NCI-H446 treated with DMSO at 0.1 percent for 48 hours (cell line): ENCODE measurements at regions not wholly inside any gene's neighbourhood (a gene's known extent, or its start where the extent isn't known, plus 50 kb on each side); places are given as distances from the start of the nearest gene placed in this dataset.
"Not testable (repeated sequence)": the region's sequence is repeated elsewhere in the genome, so short reads cannot be mapped to it uniquely, and the experiment has no call there.

ENCODE experiments used
- DNase-seq: peaks from one replicate; lab custom pipeline; 2025; lab: John Stamatoyannopoulos, UW

DNA sequence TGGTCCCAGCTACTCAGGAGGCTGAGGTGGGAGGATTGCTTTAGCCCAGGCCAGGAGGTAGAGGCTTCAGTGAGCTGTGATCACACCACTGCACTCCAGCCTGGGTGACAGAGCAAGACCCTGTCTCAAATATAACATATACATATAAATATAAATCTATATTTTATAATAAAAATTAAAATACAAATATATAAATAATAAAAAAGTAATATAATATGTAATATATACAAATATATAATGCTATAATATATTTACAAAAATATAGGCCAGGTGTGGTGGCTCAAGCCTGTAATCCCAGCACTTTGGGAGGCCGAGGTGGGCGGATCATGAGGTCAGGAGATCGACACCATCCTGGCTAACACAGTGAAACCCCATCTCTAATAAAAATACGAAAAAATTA, 131.4 kb downstream of the MFAP3L start:
- DNase-seq: not testable (repeated sequence)

DNA sequence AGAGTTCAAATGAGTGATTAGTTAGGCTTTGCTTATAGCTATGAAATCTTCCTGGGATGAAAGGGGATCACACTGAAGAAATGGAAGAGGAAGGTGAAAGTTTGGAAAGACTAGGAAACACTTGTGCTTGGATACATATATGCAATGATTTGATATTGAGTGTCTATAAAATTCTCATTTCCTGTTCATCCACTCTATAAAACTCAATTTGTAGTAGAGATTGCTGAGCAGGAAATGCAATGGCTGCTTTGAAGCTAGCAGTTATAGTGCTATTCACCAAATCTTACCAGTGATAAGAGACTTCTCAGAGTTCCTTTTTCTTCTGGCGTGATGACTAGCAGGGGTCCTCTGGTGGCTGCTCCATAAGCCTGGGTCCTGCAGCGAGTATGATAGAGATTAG, 128.1 kb upstream of the HPF1 start:
- DNase-seq: no peak

DNA sequence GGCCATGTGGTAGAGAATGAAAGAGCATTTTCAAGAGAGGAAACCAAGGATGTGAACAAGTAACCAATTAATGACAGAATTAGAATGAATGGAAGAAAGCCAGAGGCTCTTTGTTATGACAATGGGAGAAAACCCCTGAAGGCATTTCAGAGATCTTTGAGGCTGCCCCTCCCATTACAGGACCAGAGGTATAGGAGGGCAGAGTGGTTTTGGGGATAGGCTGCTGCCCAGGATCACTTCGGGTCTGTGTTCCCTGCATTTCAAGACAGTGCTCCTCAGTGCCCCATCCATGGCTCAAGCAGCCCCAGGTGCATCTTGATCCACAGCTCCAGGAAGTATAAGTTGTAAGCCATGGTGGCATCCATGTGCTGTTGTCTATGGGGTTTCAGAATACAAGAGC, 124.0 kb upstream of the HPF1 start:
- no peak for DNase-seq

DNA sequence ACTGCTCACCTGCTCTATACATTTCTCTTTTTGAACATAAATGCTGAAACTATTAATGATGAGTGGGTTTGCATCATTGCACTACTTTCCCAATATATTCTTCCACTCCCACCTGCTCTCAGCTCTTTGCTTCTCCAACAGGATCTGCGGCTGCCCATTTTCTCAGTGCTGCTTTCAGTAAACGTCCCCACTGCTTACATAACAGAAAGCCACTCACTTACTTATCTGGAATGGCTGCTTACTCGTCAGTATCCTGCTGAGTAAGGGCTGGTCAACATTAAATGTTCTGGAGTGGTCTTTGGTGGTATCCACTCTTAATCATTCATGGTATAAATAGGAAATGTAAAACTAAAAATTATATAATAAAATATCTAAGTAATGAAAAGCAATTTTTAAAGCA, 112.8 kb upstream of the HPF1 start:
- no peak for DNase-seq

DNA sequence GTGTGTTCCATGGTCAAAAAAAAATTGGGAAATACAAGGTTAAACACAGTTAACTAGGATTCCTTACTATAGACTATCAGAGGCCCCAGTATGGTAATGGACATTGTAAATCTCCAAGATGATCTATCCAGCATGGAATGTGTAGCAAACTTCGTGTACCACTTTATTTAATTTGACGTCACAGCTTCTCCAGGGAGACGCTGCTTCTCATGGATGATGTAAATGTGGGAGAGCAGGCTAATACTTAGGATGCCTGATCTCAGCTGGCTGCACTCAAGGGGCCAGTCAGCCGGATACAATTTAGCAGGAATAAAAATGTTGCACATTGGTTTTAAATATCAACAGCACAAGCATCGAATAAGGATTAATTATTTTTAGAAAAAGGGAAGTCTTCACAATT, 111.7 kb upstream of the HPF1 start:
- DNase-seq: no peak

DNA sequence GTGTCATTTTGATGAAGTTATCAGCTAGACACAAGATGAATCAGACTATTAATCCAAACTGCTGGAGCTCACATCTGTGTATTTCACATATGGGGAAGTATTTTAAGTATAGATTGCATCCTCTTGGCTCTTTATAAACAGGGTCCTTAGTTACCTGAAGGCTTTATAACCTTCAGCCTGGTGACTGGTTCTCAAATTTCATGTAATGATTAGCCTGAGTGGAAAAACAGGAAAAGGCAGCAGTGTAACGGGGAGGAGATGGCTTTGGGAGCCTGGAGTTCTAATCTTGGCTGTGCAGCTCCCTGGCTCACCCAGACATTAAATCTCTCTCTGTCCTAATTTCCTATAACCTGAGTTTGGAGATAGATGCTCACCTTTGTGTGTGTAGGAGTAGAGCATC, 103.8 kb upstream of the HPF1 start:
- DNase-seq: no peak

DNA sequence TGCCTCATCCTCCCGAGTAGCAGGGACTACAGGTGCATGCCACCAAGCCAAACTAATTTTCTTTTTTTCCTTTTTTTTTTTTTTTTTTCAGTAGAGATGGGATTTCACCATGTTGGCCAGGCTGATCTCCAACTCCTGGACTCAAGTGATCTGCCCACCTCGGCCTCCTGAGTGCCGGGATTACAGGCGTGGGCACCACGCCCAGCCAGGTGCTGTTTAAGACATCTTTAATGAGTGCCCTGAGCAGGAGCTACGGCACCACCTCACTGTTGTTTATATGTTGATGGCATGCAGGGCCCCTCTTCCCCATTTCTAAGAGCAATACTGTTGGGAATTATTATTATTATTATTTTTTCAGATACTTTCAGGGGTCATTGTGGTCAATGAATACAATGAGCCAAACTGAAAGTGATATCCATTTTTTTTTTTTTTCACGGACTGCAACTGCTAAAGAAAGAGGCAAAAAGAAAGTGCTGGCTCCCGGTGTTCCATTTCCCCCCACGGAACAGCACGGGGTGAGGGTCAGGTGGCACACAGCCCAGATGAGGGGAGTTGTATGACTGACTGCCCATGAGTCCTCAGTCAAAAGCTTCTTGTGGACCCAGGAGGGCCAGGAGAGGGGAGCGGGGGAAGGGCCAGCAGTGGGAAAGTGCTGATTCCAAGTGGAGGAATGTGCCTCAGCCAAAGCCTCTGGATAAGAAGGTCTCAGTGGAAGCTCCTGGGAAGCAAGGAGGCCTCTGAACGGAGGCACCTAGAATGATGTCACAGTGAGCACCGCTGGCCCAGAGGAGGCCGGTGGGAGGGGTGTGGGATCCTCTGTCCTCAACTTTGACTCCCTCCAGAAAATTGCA, 101.8 kb upstream of the HPF1 start:
- DNase-seq: no peak

DNA sequence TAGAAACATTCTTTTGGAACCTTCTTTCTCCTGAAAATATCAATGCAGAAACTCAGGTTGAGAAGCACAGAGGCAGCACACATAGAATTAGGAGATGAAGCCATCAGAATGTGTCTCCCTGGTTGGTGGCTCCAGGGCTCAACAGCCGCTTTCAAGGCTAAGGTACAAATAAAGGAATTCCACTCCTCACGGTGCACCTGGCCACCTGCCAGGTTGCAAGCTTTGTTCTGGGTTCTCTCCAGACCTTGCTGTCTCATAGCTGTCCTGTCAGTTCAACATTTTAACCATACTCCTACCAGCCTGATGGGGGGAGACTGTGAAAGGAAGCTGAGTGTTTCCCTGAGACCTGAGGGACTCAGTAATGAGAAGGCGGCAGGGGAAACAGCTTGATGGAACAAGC, 96.3 kb upstream of the HPF1 start:
- no peak for DNase-seq

DNA sequence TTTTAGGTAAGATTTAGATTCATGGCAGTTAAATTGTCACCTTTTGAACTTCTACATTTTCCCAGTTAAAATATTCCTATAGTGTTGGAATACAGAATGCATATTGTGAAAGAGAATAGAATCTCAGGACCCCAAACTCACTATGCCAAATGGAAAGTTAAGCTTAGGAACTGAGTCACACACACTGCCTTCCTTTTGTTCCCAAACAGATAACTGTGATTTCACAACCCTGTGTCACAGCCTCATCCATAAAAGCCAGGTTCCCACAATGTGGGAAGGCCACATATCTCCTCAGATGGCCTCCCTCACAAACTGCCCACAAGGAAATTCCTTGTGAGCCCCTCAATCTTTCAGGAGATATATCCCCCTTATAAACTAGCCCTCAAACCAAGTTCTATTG, 94.7 kb upstream of the HPF1 start:
- DNase-seq: no peak

DNA sequence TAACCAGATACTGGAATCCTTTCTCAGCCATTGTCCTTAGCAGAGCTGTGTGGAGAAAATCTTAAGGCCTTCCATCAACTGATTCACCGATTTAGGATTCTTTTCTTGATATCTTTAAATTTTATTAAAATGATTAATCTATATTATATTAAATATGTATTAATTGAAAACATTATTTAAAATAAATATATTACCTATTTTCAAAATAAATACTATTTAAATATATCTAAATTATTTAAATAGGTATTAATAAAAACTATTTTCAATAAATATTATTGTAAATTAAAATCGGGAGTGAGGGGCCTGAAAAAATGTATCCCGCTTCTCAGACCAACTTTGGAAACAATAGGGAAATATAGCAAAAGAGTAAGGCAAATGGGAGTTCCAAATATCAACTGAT, 94.0 kb upstream of the HPF1 start:
- DNase-seq: no peak

DNA sequence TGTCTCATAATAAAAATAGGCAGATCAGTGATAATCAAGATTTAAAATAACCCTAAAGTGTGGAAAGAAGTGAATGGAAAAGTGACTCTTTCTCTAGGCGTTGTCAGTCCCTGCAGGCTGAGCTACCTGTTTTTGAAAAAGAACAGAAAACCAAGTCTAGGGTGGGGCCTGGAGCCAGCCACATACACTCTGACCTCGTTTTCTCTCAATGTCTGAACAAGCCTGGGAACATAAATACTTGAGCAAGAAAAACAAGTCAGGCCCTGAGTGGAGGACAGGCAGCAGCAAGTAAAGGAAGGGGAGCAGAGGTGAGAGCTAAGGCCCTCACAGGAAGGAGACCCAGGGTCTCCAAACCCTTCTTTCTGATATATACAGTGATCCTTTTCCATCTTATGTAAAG, 91.7 kb upstream of the HPF1 start:
- DNase-seq: no peak

DNA sequence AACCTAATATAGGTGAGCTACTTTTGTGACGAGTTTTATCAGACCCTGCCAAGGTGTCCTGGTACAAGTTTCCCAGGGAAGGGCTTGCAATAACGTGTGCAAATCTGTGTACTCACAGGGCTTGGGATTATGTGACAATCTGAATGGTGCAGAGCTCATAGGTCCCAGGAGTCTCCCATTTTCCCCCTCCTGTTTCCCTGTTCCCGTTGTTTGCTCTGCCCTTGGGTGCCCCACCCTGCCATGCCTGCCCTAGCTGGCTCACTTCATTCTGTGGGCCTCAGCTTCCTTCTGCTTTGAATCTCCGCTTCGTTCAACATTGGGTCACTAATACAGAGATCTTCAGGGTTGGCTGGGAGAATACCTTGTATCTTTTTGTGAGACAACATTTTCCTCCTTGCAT, 90.3 kb upstream of the HPF1 start:
- DNase-seq: no peak

DNA sequence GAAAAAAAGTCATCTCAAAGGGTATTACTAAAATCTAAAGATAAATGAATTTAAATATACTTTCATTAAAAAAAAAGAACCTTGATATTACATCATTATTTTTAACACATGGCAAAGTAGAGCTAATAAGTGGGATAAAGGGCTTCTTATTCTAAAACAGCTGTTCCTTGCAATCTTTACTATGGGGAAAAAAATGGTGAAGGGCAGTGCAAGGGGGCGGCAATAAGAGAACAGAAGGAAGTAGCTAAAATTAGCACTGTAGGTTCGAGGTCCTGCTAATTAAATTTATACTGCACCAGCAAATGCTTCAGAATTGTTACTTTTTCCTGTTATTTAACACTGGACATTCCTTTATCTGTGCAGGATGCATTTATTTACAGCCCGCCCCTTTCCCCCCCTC, 89.4 kb upstream of the HPF1 start:
- no peak for DNase-seq

DNA sequence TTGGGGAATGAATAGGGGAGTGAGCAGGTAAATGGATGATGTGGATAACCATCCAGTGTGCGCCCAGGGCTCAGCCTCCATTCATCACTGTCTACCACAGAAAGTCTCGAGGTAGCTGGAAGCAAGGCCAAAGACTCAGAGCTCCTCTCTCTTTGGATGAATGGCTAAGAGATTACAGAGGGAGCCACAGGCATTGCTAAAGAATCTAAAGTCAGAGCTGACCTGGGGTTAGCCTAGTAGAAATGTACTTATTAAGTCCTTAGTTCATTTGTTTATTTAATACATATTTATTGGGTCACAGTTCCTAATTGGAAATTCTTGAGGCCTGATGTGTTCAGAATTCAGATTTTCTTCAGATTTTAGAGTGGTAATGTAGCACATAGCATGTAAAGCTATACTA, 88.7 kb upstream of the HPF1 start:
- no peak for DNase-seq

DNA sequence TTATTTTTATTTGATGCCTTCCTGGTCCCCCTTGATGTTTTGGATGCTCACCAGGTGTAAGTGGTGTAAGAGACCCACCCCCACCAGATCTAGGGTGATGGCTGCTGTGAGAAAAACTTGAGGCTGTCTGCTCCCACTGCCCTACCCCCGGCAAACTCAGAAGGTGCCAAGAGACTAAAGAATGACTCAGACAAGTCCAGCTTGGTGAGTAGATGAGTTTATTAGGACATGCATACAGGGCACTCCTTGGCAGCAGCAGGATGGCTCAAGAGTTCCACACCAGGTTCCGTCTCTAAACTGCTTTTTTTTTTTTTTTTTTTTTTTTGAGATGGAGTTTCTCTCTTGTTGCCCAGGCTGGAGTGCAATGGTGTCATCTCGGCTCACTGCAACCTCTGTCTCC, 84.0 kb upstream of the HPF1 start:
- no peak for DNase-seq

DNA sequence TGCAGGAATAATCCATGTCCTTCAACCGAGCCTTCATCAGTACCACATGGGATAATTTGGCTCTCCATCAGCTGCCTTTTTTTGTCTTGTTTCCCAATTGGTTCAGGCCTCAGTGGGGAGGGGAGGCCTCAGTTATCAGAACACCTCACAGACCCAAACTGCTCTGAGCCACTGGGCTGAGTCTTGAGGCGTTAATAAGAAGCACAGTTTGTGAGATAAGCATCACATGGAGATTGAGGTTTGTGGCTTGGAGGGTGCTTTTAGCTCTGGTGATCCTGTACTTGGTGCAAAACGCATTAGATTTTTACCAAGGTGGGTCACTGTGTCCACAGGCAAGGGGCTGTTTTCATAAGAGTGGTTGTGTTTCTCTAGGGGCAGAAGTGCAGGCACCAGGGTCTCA, 82.8 kb upstream of the HPF1 start:
- DNase-seq: no peak

DNA sequence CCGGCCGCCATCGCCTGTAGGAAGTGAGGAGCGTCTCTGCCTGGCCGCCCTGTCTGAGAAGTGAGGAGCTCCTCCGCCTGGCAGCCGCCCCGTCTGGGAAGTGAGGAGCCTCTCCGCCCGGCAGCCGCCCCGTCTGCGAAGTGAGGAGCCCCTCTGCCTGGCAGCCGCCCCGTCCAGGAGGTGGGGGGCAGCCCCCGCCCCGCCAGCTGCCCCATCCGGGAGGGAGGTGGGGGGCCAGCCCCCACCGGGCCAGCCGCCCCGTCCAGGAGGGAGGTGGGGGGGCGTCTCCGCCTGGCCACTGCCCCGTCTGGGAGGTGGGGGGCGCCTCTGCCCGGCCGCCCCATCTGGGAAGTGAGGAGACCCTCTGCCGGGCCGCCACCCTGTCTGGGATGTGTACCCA, 70.6 kb upstream of the HPF1 start:
- not testable (repeated sequence) for DNase-seq

DNA sequence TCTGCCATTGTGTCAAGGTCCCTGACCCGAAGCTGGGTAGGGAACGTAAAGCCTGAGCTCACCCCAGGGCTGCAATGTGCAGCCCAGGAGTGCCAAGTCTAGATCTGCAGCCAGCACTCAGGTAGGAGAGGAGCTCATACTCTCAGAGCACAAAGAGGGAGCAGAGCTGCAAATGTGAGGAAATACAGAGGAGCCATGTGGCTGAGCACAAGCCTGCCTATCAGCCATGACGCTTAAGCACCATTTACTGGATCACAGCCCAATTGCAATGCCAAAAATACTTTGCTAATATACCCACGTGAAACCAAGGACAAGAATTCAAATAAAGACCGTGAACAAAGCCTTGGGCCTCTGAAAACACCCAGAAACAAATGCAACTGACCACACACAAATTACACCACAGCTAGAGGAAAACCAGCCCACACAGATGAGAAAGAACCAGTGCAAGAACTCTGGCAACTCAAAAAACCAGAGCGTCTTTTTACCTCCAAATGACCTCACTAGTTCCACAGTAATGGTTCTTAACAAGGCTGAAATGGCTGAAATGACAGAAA, 69.0 kb upstream of the HPF1 start:
- no peak for DNase-seq

DNA sequence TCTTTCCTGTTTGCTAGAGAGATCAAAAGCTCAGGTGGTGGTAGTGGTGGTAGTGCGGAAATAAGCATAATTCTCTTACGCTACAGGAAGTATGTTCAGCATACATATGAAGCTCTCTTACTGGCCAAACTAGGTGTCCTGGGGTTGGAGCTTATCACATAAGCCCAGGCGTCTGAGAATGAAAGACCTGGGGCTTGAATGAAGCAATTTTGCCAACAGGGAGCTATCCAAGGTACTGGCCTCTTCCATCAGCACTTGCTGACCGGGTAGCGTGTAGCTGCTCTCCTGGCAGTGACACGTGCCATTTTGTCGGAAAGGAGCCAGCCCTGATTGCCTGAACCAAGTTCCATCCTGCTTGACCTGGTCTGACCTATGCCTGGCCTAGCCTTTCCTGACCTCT, 65.9 kb upstream of the HPF1 start:
- no peak for DNase-seq

DNA sequence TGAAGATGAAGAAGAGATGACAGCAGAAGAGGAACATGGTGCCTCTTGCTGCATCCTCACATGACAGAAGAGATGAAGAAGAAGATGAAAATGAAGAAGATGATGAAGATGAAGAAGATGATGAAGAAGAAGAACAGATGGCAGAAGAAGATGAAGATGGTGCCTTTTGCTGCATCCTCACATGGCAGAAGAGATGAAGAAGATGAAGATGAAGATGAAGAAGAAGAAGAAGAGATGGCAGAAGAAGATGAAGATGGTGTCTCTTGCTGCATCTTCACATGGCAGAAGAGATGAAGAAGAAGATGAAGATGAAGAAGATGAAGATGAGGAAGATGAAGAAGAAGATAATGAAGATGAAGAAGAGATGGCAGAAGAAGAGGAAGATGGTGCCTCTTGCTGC, 63.7 kb upstream of the HPF1 start:
- DNase-seq: no peak

DNA sequence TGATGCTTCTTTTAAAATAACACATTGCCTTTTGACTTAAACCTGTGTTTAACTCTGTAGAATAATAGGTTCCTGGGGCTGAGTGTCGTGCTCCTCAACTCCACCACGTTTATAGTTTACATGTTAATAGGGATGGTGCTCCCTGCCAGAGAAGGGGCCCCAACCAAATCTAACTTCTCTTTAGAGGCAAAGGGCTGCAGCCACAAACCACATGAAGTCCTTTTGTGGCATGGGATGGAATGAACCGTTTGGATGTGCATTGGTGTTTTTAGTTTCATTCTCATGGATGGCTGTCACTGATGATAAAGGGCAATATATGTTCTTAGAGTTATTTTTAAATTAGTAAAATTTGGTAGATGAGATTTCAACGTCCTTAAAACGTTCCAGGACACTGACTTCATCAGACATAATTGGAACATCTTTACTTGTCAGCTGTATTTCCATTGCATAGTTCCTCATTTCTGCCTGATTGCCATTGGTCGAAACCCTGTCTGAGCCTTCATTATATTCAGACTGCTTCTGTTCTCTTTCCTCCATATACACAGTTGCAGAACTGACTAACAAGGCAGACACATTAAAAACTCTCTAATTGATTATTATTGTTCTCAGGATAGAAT, 60.4 kb upstream of the HPF1 start:
- no peak for DNase-seq

DNA sequence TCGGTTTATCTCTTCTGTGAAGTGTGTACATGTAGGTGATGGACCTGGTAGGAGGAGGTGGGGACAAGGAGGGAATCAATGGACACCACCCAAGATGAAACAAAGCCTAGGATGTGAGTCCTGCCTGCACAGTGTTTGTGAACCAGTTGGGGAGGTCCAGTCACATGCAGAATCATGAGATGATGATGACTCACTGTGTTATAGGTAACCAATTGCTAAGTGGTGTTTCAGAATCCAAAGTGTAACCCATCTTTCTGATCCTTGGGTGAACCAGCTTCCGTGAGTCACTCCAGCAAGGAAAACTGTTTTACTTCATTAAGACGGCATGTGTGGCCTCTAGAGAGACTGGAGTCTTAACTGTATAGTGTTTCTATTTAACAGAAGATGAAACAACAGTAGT, 57.9 kb upstream of the HPF1 start:
- DNase-seq: no peak

DNA sequence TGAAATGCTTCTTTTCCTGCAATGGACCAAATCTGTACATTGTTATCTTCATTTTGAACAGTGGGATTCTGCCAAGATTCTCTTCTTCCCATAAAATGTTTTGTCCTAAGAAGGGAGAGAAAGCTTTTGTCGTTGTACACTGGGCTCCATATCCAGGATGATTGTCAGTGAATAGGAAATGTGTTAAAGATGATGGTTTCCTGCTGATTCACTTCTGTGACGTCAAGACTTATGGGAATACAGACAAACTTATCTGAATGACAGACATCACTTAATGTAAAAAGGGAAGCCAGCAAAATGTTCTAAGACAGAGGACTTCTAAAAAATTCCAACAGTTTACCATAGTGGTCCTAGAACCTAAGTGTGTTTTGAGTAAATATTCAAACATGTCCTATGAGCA, 53.7 kb upstream of the HPF1 start:
- no peak for DNase-seq
